Esophagus squamous epithelium (tissue), 5 donors: ENCODE measurements at regions not wholly inside any gene's neighbourhood (a gene's known extent, or its start where the extent isn't known, plus 50 kb on each side); places are given as distances from the start of the nearest gene placed in this dataset.

Experiments
- DNase-seq: peaks from one replicate; lab custom pipeline; 2025; lab: John Stamatoyannopoulos, UW
- H3K27ac ChIP-seq, 4 donors: fragments of 200-600 bp; sonication (generic); one replicate each; pipeline ENCODE4 v1.5.1; 2016 to 2019; ENCODE audit warnings: mild to moderate bottlenecking in 1 of 4
- H3K27me3 ChIP-seq, 4 donors: fragments of 200-600 bp; sonication (generic); 1 replicate in 3 of 4; 2 replicates in 1 of 4; pipeline versions ENCODE4 v1.5.1 to v1.6.0; 2017 to 2021; ENCODE audit warnings: antibody characterized with exemption in 1 of 4
- H3K36me3 ChIP-seq, 3 donors: fragments of 200-600 bp; sonication (generic); one replicate each; pipeline ENCODE4 v1.5.1; 2016 to 2019
- H3K4me1 ChIP-seq, 3 donors: fragments of 200-600 bp; sonication (generic); one replicate each; pipeline ENCODE4 v1.5.1; 2017 to 2019
- H3K4me3 ChIP-seq, 4 donors: fragments of 200-600 bp; sonication (generic); 1 replicate in 3 of 4; 2 replicates in 1 of 4; pipeline ENCODE4 v1.5.1; 2016 to 2019; ENCODE audit warnings: mild to moderate bottlenecking in 2 of 4, moderate library complexity in 1 of 4
- H3K9me3 ChIP-seq, 3 donors: fragments of 200-600 bp; sonication (generic); one replicate each; pipeline ENCODE4 v1.5.1; 2016 to 2019
- POLR2A ChIP-seq, 4 donors: fragments of 450-650 bp; IDR thresholded peaks; one replicate each; pipeline ENCODE4 v1.6.1; 2017; ENCODE audit warnings: antibody characterized with exemption in 4 of 4, mild to moderate bottlenecking in 4 of 4, moderate library complexity in 3 of 4
- WGBS, 2 donors: methylation state at CpG; one replicate each; pipeline ENCODE4 v1.1.5; 2018; 5-methylcytosine and 5-hydroxymethylcytosine counted together
- intact Hi-C: fragments of 100-400 bp; cut with DNase I; formaldehyde crosslinking; loops from one replicate; pipeline ENCODE4 v1.15.0; 2022
- TF ChIP-seq, protein P1 (sequence below), 6 experiments: fragments of 450-650 bp in 4 of 6; fragments of 200-600 bp in 2 of 6; sonication (generic) in 2 of 6; IDR thresholded peaks; one replicate each; pipeline ENCODE4 v1.5.1; 2016 to 2019; ENCODE audit warnings: antibody characterized with exemption in 6 of 6, mild to moderate bottlenecking in 4 of 6, moderate library complexity in 4 of 6
- donor health status: DM: yes; HTN: yes; CAD: no.

GRCh38 chr12:31201382-31201781, 124.6 kb downstream of the SINHCAF start:
- H3K27ac ChIP-seq: no peak overlapping the region
- H3K36me3 ChIP-seq: no peaks in the 10 kb centered on the region
- intact Hi-C loops: no loop called here
- no peaks in the 10 kb centered on the region for H3K9me3 ChIP-seq
- H3K27me3 ChIP-seq: peaks cover 0 to 5% (median 0%) of the 10 kb centered on the region in 4 donors
- DNase-seq: no peak
- whole genome bisulfite sequencing, 2 donors: 41% methylated on average over 1 of the region's 1 CpG
- TF ChIP-seq, protein P1, sequence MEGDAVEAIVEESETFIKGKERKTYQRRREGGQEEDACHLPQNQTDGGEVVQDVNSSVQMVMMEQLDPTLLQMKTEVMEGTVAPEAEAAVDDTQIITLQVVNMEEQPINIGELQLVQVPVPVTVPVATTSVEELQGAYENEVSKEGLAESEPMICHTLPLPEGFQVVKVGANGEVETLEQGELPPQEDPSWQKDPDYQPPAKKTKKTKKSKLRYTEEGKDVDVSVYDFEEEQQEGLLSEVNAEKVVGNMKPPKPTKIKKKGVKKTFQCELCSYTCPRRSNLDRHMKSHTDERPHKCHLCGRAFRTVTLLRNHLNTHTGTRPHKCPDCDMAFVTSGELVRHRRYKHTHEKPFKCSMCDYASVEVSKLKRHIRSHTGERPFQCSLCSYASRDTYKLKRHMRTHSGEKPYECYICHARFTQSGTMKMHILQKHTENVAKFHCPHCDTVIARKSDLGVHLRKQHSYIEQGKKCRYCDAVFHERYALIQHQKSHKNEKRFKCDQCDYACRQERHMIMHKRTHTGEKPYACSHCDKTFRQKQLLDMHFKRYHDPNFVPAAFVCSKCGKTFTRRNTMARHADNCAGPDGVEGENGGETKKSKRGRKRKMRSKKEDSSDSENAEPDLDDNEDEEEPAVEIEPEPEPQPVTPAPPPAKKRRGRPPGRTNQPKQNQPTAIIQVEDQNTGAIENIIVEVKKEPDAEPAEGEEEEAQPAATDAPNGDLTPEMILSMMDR (IDR thresholded peaks at IDR 0.05): no peak
- no peak for TF ChIP-seq POLR2A (IDR thresholded peaks at IDR 0.05)
- peaks cover 0 to 17% (median 7%) of the 10 kb centered on the region in 3 donors for H3K4me1 ChIP-seq
- H3K4me3 ChIP-seq: no peak overlapping the region

DNA sequence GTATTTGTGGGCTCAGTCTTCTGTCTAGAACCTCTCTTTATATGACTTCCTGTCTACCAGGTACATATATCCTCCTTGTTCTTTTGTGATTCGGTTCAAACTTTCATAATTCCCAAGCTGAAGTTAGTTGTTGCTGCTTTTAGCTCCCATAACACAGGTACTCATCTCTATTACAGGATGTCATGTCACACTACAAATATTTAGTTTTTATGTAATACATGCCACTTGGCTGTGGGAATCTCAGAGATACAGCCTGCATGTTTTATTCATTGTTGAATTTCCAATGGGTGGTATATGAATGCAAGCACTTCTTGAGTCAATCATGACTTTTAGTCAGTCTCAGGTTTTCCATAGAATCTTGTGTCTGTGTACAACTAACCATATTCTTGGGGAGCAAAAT, 122.7 kb downstream of the SINHCAF start:
- intact Hi-C loops: no loop called here
- DNase-seq: no peak
- Histone ChIP-seq H3K27ac (no peak overlapping the region), H3K4me1 (peaks cover 0 to 36% (median 9%) of the 10 kb centered on the region in 3 donors), H3K27me3 (peaks cover 0 to 5% (median 0%) of the 10 kb centered on the region in 4 donors), H3K9me3 (no peaks in the 10 kb centered on the region), H3K4me3 (no peak overlapping the region), H3K36me3 (no peaks in the 10 kb centered on the region)
- WGBS, 2 donors: 50 to 67% methylated on average over 1 of the region's 1 CpG
- TF ChIP-seq, protein P1 (IDR thresholded peaks at IDR 0.05): no peak
- no peak for TF ChIP-seq POLR2A (IDR thresholded peaks at IDR 0.05)

- no peak overlapping the region for H3K4me3 ChIP-seq
- peaks cover 0 to 39% (median 9%) of the 10 kb centered on the region in 3 donors for H3K4me1 ChIP-seq
- 7 to 14% methylated on average over 3 of the region's 3 CpGs for WGBS, 2 donors
- H3K27ac ChIP-seq: no peak overlapping the region
- H3K36me3 ChIP-seq: no peaks in the 10 kb centered on the region
- intact Hi-C loops: no loop called here
- no peaks in the 10 kb centered on the region for H3K9me3 ChIP-seq
- H3K27me3 ChIP-seq: peaks cover 0 to 5% (median 0%) of the 10 kb centered on the region in 4 donors
- no peak for TF ChIP-seq POLR2A (IDR thresholded peaks at IDR 0.05)
- TF ChIP-seq, protein P1 (IDR thresholded peaks at IDR 0.05): no peak
- no peak for DNase-seq
Measured at GRCh38 chr12:31205054-31205453, 120.9 kb downstream of the SINHCAF start.

DNA sequence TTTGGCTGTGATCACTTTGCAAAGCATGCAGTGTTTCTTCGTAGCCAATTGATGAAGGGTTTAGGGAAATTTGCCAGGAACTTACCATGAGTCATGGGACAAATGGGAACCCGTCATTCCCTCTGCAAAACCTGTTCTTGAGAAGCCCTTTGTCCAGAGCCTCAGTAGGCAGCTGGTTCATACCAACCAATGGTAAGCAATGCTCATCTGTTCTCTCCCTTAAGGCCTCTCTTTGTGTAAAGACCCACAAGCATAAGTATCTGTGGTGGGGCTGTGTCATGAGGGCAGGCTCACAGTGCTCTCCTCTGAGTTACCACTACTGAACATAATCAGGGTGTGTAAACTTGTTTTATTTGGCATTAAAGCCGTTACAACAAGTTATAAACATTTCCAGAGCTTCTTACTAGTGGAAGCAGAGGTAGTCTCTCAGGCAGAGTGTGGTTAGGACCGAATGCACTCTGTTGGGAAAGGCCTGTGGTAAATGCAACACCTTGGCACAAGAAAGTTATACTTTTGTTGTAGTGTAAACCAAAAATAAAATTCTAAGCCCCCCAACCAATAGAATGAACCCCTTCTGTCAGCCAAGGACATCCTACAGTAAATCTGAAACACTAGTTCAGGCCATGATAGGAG, 119.8 kb downstream of the SINHCAF start:
- H3K27me3 ChIP-seq: peaks cover 0 to 5% (median 0%) of the 10 kb centered on the region in 4 donors
- no peak overlapping the region for H3K4me3 ChIP-seq
- no peaks in the 10 kb centered on the region for H3K9me3 ChIP-seq
- peaks cover 0 to 39% (median 9%) of the 10 kb centered on the region in 3 donors for H3K4me1 ChIP-seq
- 8 to 58% methylated on average over 4 of the region's 4 CpGs for WGBS, 2 donors
- H3K27ac ChIP-seq: peak overlapping the region; percentile 4 to 44 (median 24)
- no peak for DNase-seq
- TF ChIP-seq, protein P1 (IDR thresholded peaks at IDR 0.05): no peak
- intact Hi-C loops: no loop called here
- H3K36me3 ChIP-seq: no peaks in the 10 kb centered on the region

GRCh38 chr12:31207799-31208465, 118.0 kb downstream of the SINHCAF start:
- no peak for TF ChIP-seq POLR2A (IDR thresholded peaks at IDR 0.05)
- TF ChIP-seq, protein P1 (IDR thresholded peaks at IDR 0.05): peak in 1 of 6 experiments; percentile 4
- no peaks in the 10 kb centered on the region for H3K36me3 ChIP-seq
- no peak overlapping the region for H3K4me3 ChIP-seq
- no peaks in the 10 kb centered on the region for H3K27me3 ChIP-seq
- 22 to 29% methylated on average over 3 of the region's 3 CpGs for WGBS, 2 donors
- intact Hi-C loops: no loop called here
- DNase-seq: no peak
- no peak overlapping the region for H3K27ac ChIP-seq
- H3K9me3 ChIP-seq: no peaks in the 10 kb centered on the region
- peaks cover 0 to 39% (median 9%) of the 10 kb centered on the region in 3 donors for H3K4me1 ChIP-seq
